ENCODE measurements at regions not wholly inside any gene's neighbourhood (a gene's known extent, or its start where the extent isn't known, plus 50 kb on each side); places are given as distances from the start of the nearest gene placed in this dataset.

DNA sequence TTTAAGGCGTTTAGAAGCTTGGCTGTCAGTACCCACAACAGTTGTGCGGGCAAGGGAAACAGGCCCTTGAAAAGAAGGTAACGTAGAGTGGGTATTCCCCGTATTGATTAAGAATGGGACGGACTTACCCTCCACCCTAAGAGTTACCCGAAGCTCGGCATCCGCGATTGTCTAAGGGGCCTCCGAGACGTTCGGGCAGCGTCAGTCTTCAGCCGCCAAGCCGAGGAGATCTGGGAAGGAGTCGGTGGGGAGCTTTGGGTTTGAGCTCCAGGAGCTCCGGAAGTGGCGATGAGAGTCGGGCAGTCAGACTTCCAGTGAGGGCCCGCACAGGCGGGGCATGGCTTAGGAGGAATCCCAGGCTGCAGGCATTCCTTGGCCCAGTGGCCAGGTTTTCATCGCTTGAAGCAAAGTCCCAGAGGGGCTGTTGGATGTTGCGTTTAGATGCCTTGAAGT lies 748.2 kb upstream of the ADGRB3 start (continued):
- TF ChIP-seq IRF2 (CRISPR knock-in tag; IDR thresholded peaks at IDR 0.05) (no peak), MEIS2 (IDR thresholded peaks at IDR 0.05; ENCODE audit: partially characterized antibody) (no peak), SMAD1 (IDR thresholded peaks at IDR 0.05; ENCODE audit: low read depth, low read length, partially characterized antibody) (peak; percentile 13), CREB3L1 (IDR thresholded peaks at IDR 0.05; ENCODE audit: borderline replicate concordance, low read depth) (no peak), KAT8 (IDR thresholded peaks at IDR 0.05; ENCODE audit: low read depth) (no peak), POLR2AphosphoS5 (IDR thresholded peaks at IDR 0.05; ENCODE audit: control insufficient read depth, insufficient read depth, low read depth, low read length) (peak; percentile 59; the same call in 1 of the 2 replicates), NFYB (IDR thresholded peaks at IDR 0.05; ENCODE audit: extremely low read depth, insufficient read length) (no peak), MAX (CRISPR knock-in tag; IDR thresholded peaks at IDR 0.05) (no peak), ZNF785 (CRISPR knock-in tag; IDR thresholded peaks at IDR 0.05) (no peak), ZNF717 (CRISPR knock-in tag; IDR thresholded peaks at IDR 0.05) (no peak), EWSR1 (IDR thresholded peaks at IDR 0.05; ENCODE audit: borderline replicate concordance, low read depth, partially characterized antibody) (no peak), ZBTB34 (CRISPR knock-in tag; IDR thresholded peaks at IDR 0.05) (no peak), PHF8 (IDR thresholded peaks at IDR 0.05; ENCODE audit: borderline replicate concordance, low read length) (peak; percentile 17; the same call in 1 of the 2 replicates), KDM4B (IDR thresholded peaks at IDR 0.05; ENCODE audit: borderline replicate concordance in 2 of 2, low read depth in 1 of 2) (0 out of 4 replicates have a peak, but pooled peaks of 1 of the 2 experiments have one; percentile 35), MXD1 (CRISPR knock-in tag; IDR thresholded peaks at IDR 0.05; ENCODE audit: borderline replicate concordance, poor library complexity, severe bottlenecking) (no peak), ETV6 (IDR thresholded peaks at IDR 0.05; ENCODE audit: borderline replicate concordance in 1 of 2, low read depth in 2 of 2, low read length in 1 of 2) (no peak), ETV6 (CRISPR knock-in tag; IDR thresholded peaks at IDR 0.05; ENCODE audit: borderline replicate concordance) (no peak), POLR2AphosphoS2 (IDR thresholded peaks at IDR 0.05; ENCODE audit: low read length) (peak; percentile 28; the same call in 1 of the 2 replicates), POLR2H (tag; IDR thresholded peaks at IDR 0.05; ENCODE audit: low read depth) (no peak), RAD51 (IDR thresholded peaks at IDR 0.05; ENCODE audit: borderline replicate concordance, low read depth) (no peak)
- TF ChIP-seq, protein P1, sequence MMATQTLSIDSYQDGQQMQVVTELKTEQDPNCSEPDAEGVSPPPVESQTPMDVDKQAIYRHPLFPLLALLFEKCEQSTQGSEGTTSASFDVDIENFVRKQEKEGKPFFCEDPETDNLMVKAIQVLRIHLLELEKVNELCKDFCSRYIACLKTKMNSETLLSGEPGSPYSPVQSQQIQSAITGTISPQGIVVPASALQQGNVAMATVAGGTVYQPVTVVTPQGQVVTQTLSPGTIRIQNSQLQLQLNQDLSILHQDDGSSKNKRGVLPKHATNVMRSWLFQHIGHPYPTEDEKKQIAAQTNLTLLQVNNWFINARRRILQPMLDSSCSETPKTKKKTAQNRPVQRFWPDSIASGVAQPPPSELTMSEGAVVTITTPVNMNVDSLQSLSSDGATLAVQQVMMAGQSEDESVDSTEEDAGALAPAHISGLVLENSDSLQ (IDR thresholded peaks at IDR 0.05): no peak
- TF ChIP-seq, protein P2, sequence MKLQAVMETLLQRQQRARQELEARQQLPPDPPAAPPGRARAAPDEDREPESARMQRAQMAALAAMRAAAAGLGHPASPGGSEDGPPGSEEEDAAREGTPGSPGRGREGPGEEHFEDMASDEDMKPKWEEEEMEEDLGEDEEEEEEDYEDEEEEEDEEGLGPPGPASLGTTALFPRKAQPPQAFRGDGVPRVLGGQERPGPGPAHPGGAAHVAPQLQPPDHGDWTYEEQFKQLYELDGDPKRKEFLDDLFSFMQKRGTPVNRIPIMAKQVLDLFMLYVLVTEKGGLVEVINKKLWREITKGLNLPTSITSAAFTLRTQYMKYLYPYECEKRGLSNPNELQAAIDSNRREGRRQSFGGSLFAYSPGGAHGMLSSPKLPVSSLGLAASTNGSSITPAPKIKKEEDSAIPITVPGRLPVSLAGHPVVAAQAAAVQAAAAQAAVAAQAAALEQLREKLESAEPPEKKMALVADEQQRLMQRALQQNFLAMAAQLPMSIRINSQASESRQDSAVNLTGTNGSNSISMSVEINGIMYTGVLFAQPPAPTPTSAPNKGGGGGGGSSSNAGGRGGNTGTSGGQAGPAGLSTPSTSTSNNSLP (IDR thresholded peaks at IDR 0.05; ENCODE audit: borderline replicate concordance, low read depth, low read length): no peak

Data from K562 (cell line).